Stimulated activated CD8-positive, alpha-beta memory T cell treated with anti-CD3 and anti-CD28 coated beads, Interleukin-2, amount 100 ng/mL, for 48 hours (primary cell): ENCODE measurements at regions not wholly inside any gene's neighbourhood (a gene's known extent, or its start where the extent isn't known, plus 50 kb on each side); places are given as distances from the start of the nearest gene placed in this dataset.
"Not testable (repeated sequence)": the region's sequence is repeated elsewhere in the genome, so short reads cannot be mapped to it uniquely, and the experiment has no call there.

Experiments
- DNase-seq, 2 donors: peaks; one replicate each; pipeline ENCODE4 v3.0.0-alpha.2; 2020; ENCODE audit warnings: low read depth in 2 of 2

DNA sequence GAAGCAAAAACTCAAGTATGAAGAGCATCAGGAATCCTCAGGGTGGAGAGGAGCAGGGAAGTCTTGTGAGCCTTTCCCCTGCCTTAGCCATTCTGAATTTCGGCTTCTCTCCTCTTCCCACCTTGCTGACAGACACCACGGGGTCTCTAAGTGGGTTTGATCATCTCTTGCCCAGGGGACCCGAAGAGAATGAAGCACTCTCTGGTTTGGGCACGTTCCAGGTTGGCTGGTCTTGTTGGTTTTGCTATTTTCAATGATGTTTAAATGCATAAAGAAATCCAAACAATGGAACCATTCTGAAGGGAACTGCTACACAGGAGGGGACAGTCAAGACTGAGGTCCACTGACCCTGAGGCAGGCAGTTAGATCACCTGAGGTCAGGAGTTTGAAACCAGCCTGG is 131.7 kb downstream of the PXDC1 start:
- no peak for DNase-seq

DNA sequence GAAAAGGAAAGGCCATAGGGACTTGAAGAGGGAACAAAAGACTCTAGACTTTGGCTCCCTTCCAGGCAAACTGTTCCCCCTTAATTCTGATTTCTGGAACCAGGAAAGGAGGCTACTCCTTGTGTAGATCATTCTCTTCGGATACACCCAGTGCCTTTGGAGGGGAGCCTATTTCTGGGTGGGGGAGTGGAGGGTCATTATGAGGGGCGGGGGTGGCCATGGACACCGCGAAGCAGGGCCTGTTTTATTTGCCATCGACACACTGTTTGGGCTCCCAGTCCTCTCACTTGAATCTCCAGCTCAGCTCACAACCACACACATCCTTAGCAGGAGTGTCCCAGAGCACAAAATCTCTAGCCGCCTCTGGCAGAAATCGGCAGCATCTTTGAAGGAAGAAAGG is 132.3 kb downstream of the PXDC1 start:
- DNase-seq: no peak

GRCh38 chr6:3618642-3619041 is 132.9 kb downstream of the PXDC1 start:
- no peak for DNase-seq

DNA sequence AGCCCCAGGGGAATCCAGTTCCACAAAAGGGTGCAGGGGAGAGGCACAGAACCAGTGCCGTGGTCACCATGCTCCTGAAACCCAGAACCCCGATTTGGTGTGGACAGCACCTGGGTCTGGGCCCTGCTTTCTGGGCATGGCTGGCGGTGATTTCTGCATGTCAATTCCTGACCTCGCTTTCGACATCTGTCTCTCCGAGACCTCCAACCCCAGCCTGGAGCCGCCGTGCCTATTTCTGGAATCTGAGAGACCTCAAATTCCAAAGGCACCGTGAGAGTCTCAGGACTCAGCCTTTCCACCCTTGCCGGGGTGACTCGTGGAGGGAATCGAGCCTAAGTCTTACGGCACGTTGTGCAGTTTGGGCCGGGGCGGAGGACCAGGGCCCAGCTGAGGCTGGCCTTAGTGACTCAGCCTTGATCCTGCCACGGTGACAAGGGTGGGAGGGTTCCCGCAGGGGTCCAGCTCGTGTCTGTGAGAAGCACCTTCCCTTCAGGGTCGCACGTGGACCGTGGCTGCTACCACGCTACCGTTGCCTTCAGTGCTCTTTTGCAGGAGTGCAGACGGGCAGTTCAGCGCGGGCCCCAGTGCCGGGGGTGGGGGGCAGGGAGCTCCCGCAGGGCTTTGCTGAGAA is 133.7 kb downstream of the PXDC1 start:
- DNase-seq: no peak

DNA sequence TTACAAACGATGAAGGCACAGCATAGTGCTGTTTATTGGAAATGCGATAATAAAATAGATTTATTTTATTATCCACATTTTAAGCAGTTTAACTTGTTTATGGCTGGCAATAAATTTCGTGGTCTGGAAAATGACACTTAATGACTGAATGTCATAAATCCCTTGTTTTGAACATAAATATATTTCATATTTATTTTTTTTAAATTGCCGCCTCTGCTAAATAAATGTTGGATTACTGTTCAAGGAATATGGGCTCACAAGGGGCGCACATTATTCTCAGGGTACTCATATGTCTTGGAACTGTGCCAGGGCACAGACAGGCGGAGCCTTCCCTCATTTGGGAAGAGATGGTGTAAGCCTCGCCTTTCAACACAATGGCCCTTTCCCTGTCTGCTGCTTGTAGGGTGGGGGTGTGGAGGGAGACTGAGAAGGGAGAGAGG is 134.3 kb downstream of the PXDC1 start:
- no peak for DNase-seq

DNA sequence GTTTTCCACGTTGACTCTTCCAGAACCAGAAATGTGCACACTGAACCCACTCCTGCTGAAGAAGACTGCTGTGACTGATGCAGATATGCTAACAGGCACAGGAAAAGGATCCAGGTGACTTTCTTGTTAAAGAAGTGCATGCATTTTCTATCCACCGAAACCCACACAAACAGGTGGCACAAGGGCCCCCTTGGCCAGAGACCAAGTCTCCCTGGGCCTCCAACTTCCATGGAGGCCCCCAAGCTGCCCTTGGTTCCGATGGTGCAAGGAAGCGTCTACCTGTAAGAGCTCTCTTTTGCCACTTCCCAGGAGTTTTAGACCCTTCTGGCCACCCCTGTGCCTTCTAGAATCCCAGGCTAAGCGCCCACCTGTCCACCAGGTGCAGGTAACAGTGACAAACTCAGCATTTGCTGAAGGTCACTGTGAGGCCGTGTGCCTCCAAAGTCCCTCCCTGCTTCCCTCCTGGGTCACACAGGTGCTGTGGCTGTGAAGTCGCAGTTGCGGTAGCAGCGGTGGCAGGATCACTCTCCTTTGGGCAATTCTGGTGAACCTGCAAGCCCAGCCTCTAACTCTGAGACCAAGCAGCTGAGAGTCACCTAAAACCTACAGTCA is 134.8 kb downstream of the PXDC1 start:
- DNase-seq: no peak

GRCh38 chr6:3615391-3616380 is 135.8 kb downstream of the PXDC1 start:
- no peak for DNase-seq

DNA sequence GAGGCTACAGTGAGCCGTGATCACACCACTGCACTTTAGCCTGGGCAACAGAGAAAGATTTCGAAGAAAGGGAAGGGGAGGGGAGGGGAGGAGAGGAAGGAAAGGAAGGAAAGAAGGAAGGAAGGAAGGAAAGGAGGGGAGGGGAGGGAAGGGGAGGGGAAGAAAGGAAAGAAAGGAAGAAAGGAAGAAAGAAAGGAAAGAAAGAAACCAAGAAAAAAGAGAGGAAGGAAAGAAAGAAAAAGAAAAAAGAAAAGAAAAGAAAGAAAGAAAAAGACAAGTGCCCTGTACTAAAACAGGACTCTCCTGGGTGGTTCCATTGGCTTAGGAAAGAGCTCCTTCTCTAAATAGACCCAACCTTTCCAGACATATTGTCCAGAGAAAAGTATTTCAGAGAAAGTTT is 136.6 kb downstream of the PXDC1 start:
- no peak for DNase-seq

GRCh38 chr6:3613565-3613964 is 137.9 kb downstream of the PXDC1 start:
- not testable (repeated sequence) for DNase-seq

- DNase-seq: no peak
These were observed 139.0 kb downstream of the PXDC1 start for GRCh38 chr6:3612341-3613041.

DNA sequence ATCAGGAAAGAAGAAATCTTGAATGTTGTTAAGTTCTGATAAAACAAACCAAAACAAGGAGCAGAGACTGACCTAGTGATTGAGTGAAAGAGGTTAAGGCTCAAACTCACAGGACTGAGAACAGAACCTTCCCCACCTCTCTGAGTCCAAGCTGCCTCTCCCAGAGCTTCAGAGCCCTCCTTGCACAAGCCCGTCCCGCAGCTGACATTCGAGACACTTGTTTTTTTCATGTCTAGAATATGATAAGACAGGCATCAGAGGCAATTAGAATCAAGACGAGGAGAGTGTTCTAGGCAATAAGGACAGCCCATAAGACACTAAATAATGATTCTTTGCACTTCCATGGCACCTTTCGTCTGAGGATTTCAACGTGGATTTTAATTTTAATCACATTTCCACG is 140.6 kb downstream of the PXDC1 start:
- no peak for DNase-seq

DNA sequence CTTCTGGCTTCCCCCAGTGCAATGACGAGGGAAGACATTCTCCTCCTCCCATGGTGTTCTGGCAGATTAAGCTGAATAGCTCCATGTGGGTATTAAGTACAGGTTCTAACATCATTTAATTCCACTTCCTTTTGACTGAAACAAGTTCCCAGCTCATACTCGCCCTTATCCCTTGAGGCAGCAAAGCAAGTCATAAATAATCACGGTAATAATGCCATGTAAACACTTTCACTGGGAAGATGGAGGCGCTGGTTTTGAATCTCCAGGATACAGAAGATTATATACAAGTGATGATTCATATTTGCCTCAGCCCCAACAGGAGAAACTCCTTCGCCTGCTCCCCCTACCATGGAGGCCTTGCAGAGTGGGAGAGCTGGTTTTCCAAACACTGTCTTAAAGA is 141.3 kb downstream of the PXDC1 start:
- no peak for DNase-seq

- DNase-seq: no peak
These were observed 142.1 kb downstream of the PXDC1 start for GRCh38 chr6:3609388-3609787.

DNA sequence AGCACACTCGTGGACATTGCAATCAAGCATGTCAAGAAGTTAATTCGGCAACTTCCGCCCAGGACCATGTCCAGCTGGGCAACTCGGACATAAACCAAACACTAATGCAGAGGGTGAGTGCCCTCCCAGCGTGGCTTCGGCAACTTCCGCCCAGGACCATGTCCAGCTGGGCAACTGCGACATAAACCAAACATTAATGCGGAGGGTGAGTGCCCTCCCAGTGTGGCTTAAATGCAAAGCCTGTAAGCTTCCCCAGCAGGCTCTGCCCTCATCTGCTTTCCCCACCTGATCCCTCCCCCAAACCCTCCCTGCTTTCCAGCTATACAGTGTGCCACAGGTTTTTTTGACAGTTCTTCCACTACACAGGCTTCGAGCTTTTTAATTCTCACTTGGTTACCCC is 143.4 kb downstream of the PXDC1 start:
- DNase-seq: no peak

GRCh38 chr6:3607599-3607998 is 143.9 kb downstream of the PXDC1 start:
- no peak for DNase-seq

- no peak for DNase-seq
These were observed 144.3 kb downstream of the PXDC1 start for GRCh38 chr6:3607171-3607570.

GRCh38 chr6:3603340-3604130 is 146.7 kb upstream of the SLC22A23 start:
- DNase-seq: no peak

DNA sequence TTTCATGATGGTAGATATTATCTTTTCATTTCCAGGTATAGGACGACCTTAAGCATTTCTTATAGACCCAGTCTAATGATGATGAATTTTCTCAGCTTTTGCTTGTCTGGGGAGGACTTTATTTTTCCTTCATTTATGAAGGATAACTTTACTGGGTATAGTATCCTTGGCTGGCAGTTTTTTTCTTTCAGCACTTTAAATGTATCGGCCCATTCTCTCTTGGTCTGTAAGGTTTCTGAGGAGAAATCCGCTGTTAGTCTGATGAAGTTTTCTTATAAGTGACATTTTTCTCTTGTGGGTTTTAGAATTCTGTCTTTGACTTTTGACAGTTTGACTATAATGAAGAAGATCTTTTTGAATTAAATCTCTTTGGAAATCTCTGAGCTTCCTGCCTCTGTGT is 144.7 kb upstream of the SLC22A23 start:
- DNase-seq: no peak

DNA sequence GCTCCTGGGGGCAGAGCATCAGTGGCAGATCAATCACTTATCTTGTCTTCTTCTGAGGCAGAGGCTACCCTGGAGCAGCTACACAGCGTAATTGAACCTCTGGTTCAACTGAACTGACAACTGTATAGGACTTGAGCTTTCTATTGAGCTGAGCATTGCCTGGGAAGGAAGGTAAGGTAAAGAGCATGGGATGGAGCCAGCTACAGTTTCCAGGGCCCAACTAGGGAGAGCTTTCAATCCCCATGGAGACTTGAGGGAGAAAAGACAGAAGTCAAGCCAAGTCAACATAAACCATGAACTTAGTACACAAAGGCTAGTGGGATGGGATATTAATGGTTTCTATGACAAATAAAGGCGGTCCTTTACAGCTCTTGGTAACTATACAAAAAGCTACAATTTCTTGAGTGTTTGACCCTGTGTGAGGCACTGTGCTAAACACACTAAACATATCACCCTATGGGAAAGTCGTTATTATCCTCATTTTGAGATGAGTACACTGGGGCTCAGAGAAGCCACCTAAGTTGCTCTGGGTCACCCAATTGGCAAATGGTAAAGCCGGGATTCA is 140.7 kb upstream of the SLC22A23 start:
- no peak for DNase-seq

DNA sequence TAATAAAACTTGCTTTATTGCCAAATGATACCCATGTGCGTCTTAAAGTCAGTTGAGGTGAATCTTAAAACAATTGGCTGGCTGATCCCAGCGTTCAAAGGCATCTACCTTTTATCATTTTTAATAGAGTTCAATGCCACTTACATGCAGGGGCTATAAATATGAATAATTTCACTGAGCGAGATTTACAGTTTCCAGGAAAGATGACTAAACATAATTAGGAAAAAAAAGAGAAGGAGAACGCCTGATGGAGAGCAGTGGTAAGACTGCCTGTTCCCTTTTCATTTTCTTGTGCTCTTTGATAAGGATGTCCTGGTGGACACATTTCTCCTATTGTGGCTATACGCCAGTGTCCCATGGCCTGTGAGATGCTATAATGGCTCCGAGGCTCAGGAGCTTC is 139.9 kb upstream of the SLC22A23 start:
- DNase-seq: no peak

GRCh38 chr6:3594201-3594600 is 137.4 kb upstream of the SLC22A23 start:
- no peak for DNase-seq
